OCI-LY3 (cell line): ENCODE measurements at regions not wholly inside any gene's neighbourhood (a gene's known extent, or its start where the extent isn't known, plus 50 kb on each side); places are given as distances from the start of the nearest gene placed in this dataset.

Experiments used
- H2AFZ ChIP-seq: fragments of 200-600, 300-600 bp; shearing (Covaris generic); 2 replicates; pipeline ENCODE4 v1.6.0; 2014; ENCODE audit warnings: antibody characterized with exemption, low read depth, low read length
- H3K27ac ChIP-seq: fragments of 200-600, 300-600 bp; sonication (generic); 2 replicates; pipeline ENCODE4 v1.5.1; 2014; ENCODE audit warnings: mild to moderate bottlenecking, low read length, moderate library complexity, mixed read lengths
- H3K27me3 ChIP-seq: fragments of 200-600, 300-600 bp; sonication (generic); 2 replicates; pipeline ENCODE4 v1.6.1; 2014; ENCODE audit warnings: low read depth, low read length, mixed read lengths
- H3K36me3 ChIP-seq: fragments of 200-600, 300-600 bp; sonication (generic); replicated peaks from 2 replicates; pipeline ENCODE3; 2014; ENCODE audit warnings: low read depth, low read length, mixed read lengths
- H3K4me1 ChIP-seq: fragments of 300-600, 200-600 bp; sonication (generic); 2 replicates; pipeline ENCODE4 v1.6.1; 2014; ENCODE audit warnings: low read length, mixed read lengths
- H3K4me2 ChIP-seq: fragments of 200-600, 300-600 bp; sonication (generic); 2 replicates; pipeline ENCODE4 v1.6.1; 2014; ENCODE audit warnings: low read length, mixed read lengths
- H3K4me3 ChIP-seq: fragments of 300-600, 200-600 bp; sonication (generic); 2 replicates; pipeline ENCODE4 v1.5.1; 2014; ENCODE audit warnings: antibody characterized with exemption, mild to moderate bottlenecking, low read length, moderate library complexity
- H3K79me2 ChIP-seq: fragments of 300-600, 200-600 bp; shearing (Covaris generic); 2 replicates; pipeline ENCODE4 v1.6.1; 2014; ENCODE audit warnings: mild to moderate bottlenecking, low read length, mixed read lengths
- H3K9ac ChIP-seq: fragments of 300-600, 200-600 bp; shearing (Covaris generic); 2 replicates; pipeline ENCODE4 v1.6.0; 2014; ENCODE audit warnings: mild to moderate bottlenecking, low read length, moderate library complexity
- H3K9me3 ChIP-seq: fragments of 200-600, 300-600 bp; shearing (Covaris generic); 2 replicates; pipeline ENCODE4 v1.6.1; 2014; ENCODE audit warnings: low read length, mixed read lengths; ENCODE audit not compliant: insufficient read depth
- H4K20me1 ChIP-seq: fragments of 200-600, 300-600 bp; sonication (generic); 2 replicates; pipeline ENCODE4 v1.6.1; 2016; ENCODE audit warnings: low read length, mixed read lengths; ENCODE audit not compliant: insufficient read depth
- EZH2phosphoT487 ChIP-seq: fragments of 200-600 bp; shearing (Covaris generic); IDR thresholded peaks from 2 replicates; pipeline ENCODE4 v1.6.1; 2018; ENCODE audit warnings: antibody characterized with exemption, mixed run types, low read depth
- TF ChIP-seq, protein P1 (sequence below): fragments of 200-600, 300-600 bp; sonication (generic); IDR thresholded peaks from 2 replicates; pipeline ENCODE4 v1.5.1; 2014; ENCODE audit warnings: antibody characterized with exemption, low read length, low read depth

DNA sequence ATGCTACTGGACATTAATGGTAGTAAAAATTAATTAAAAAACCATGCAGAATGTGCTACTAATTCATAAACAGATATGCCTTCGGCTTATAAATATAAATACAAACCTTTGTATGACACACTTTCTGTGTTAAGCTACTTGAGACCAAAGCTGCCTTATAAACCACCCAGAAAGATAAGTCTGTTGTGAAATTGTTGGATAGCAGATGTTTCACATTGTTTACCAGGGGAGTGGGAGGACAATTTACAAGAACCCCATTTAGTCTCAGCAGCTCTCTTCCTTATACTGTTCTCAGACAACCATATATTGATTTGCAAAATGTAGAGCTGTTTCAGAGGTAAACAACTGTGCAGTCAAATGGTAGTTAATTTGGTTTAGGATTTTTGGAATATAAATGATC lies 524.4 kb downstream of the PRR16 start:
- H4K20me1 ChIP-seq: no peaks in the 10 kb centered on the region
- H2AFZ ChIP-seq: no peak overlapping the region
- H3K36me3 ChIP-seq: no peaks in the 10 kb centered on the region
- H3K4me1 ChIP-seq: no peaks in the 10 kb centered on the region
- no peaks in the 10 kb centered on the region for H3K9me3 ChIP-seq
- TF ChIP-seq EZH2phosphoT487: no peak
- TF ChIP-seq, protein P1, sequence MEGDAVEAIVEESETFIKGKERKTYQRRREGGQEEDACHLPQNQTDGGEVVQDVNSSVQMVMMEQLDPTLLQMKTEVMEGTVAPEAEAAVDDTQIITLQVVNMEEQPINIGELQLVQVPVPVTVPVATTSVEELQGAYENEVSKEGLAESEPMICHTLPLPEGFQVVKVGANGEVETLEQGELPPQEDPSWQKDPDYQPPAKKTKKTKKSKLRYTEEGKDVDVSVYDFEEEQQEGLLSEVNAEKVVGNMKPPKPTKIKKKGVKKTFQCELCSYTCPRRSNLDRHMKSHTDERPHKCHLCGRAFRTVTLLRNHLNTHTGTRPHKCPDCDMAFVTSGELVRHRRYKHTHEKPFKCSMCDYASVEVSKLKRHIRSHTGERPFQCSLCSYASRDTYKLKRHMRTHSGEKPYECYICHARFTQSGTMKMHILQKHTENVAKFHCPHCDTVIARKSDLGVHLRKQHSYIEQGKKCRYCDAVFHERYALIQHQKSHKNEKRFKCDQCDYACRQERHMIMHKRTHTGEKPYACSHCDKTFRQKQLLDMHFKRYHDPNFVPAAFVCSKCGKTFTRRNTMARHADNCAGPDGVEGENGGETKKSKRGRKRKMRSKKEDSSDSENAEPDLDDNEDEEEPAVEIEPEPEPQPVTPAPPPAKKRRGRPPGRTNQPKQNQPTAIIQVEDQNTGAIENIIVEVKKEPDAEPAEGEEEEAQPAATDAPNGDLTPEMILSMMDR: no peak
- H3K9ac ChIP-seq: no peak overlapping the region
- no peak overlapping the region for H3K4me2 ChIP-seq
- no peaks in the 10 kb centered on the region for H3K27me3 ChIP-seq
- H3K27ac ChIP-seq: no peak overlapping the region
- H3K4me3 ChIP-seq: no peak overlapping the region
- no peaks in the 10 kb centered on the region for H3K79me2 ChIP-seq

DNA sequence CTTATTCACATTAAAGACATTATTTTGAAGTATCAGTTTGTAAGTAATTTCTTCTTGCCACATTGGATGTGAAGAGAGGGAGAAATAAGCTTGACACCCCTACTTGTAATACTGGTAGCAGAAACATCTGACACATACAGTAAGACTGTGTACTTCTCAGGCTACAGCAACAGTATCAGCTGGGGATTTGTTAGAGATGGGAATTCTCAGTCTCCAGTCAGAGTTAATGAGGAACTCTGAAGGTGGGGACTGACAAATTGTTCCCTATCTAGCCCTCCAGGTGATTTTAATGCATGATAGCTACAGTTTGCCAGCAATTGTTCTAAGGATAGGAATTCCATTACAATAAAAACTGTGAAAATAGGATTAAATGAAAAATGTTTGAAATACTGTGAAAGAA lies 524.8 kb downstream of the PRR16 start:
- Histone ChIP-seq H4K20me1 (no peaks in the 10 kb centered on the region), H3K9me3 (no peaks in the 10 kb centered on the region), H3K4me2 (no peak overlapping the region), H3K9ac (no peak overlapping the region), H3K79me2 (no peaks in the 10 kb centered on the region), H3K27ac (no peak overlapping the region), H3K4me3 (no peak overlapping the region), H3K36me3 (no peaks in the 10 kb centered on the region), H3K4me1 (no peaks in the 10 kb centered on the region), H3K27me3 (no peaks in the 10 kb centered on the region), H2AFZ (no peak overlapping the region)
- TF ChIP-seq, protein P1: no peak
- TF ChIP-seq EZH2phosphoT487: no peak

DNA sequence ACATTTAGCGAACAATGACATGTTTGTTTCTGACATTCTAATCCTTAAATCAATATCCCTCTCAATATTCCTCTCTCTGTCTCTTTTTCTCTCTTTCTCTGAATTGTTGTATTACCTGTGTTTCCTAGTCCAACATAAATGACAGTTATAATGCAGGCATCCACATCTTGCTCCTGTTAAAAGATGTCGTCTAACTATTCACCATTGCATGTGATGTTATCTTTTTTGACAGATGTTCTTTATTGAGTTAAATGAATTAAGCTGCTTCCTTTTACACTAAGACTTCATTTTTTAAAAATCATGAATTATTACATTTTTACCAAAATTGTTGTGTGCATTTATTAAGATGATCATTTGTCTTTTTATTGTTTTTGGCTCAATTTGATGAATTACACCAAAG lies 527.5 kb downstream of the PRR16 start:
- H3K27me3 ChIP-seq: no peaks in the 10 kb centered on the region
- no peak overlapping the region for H3K4me2 ChIP-seq
- TF ChIP-seq EZH2phosphoT487: no peak
- TF ChIP-seq, protein P1: no peak
- no peak overlapping the region for H3K27ac ChIP-seq
- H3K4me1 ChIP-seq: no peaks in the 10 kb centered on the region
- H3K4me3 ChIP-seq: no peak overlapping the region
- no peaks in the 10 kb centered on the region for H3K79me2 ChIP-seq
- H3K9me3 ChIP-seq: no peaks in the 10 kb centered on the region
- no peak overlapping the region for H2AFZ ChIP-seq
- H4K20me1 ChIP-seq: no peaks in the 10 kb centered on the region
- H3K36me3 ChIP-seq: no peaks in the 10 kb centered on the region
- no peak overlapping the region for H3K9ac ChIP-seq

DNA sequence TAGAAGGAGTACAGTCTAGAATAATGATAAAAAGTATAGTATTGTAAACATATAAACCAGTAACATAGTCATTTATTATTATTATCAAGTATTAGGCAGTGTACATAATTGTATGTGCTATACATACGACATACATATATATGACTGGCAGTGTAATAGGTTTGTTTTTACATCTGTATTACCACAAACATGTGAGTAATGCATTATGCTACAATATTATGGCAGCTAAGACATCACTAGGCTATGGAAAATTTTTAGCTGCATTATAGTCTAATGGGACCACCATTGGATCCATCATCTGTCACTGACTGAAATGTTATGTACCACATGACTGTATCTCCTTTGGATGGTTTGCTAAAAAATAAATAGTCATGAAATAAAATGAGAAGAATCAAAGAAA lies 530.0 kb downstream of the PRR16 start:
- no peak overlapping the region for H3K4me2 ChIP-seq
- H3K79me2 ChIP-seq: no peaks in the 10 kb centered on the region
- no peak overlapping the region for H2AFZ ChIP-seq
- no peaks in the 10 kb centered on the region for H3K4me1 ChIP-seq
- H3K9me3 ChIP-seq: no peaks in the 10 kb centered on the region
- H3K27ac ChIP-seq: no peak overlapping the region
- no peaks in the 10 kb centered on the region for H3K27me3 ChIP-seq
- no peak overlapping the region for H3K4me3 ChIP-seq
- TF ChIP-seq EZH2phosphoT487: no peak
- TF ChIP-seq, protein P1: no peak
- no peaks in the 10 kb centered on the region for H3K36me3 ChIP-seq
- H4K20me1 ChIP-seq: no peaks in the 10 kb centered on the region
- no peak overlapping the region for H3K9ac ChIP-seq
